ENCODE measurements at regions not wholly inside any gene's neighbourhood (a gene's known extent, or its start where the extent isn't known, plus 50 kb on each side); places are given as distances from the start of the nearest gene placed in this dataset.

- DNase-seq (ENCODE audit: low read depth) (no peak), FAIRE-seq (no peak)
- H3K27me3 ChIP-seq (ENCODE audit: control insufficient read depth, insufficient read depth, low read length): no peaks in the 10 kb centered on the region
- TF ChIP-seq CTCF (IDR thresholded peaks at IDR 0.05; ENCODE audit: insufficient read depth, low read length, severe bottlenecking): no peak
- H3K36me3 ChIP-seq (ENCODE audit: control insufficient read depth, insufficient read depth, low read length): no peaks in the 10 kb centered on the region
- no peak overlapping the region for H3K4me3 ChIP-seq (ENCODE audit: low read depth, low read length)
Measured at GRCh38 chr3:31357451-31357850, 175.3 kb upstream of the STT3B start.

GRCh38 chr3:31358473-31359070 lies 174.2 kb upstream of the STT3B start:
- TF ChIP-seq CTCF (IDR thresholded peaks at IDR 0.05; ENCODE audit: insufficient read depth, low read length, severe bottlenecking): no peak
- no peak for DNase-seq (ENCODE audit: low read depth)
- no peak overlapping the region for H3K4me3 ChIP-seq (ENCODE audit: low read depth, low read length)
- no peaks in the 10 kb centered on the region for H3K27me3 ChIP-seq (ENCODE audit: control insufficient read depth, insufficient read depth, low read length)
- no peak for FAIRE-seq
- H3K36me3 ChIP-seq (ENCODE audit: control insufficient read depth, insufficient read depth, low read length): no peaks in the 10 kb centered on the region

- Histone ChIP-seq H3K4me3 (ENCODE audit: low read depth, low read length) (no peak overlapping the region), H3K36me3 (ENCODE audit: control insufficient read depth, insufficient read depth, low read length) (no peaks in the 10 kb centered on the region), H3K27me3 (ENCODE audit: control insufficient read depth, insufficient read depth, low read length) (no peaks in the 10 kb centered on the region)
- DNase-seq (ENCODE audit: low read depth): no peak
- FAIRE-seq: peak; percentile 28
- no peak for TF ChIP-seq CTCF (IDR thresholded peaks at IDR 0.05; ENCODE audit: insufficient read depth, low read length, severe bottlenecking)
Measured at GRCh38 chr3:31361371-31362273, 171.1 kb upstream of the STT3B start.

GRCh38 chr3:31364188-31364587 lies 168.5 kb upstream of the STT3B start:
- no peak for FAIRE-seq
- no peak overlapping the region for H3K4me3 ChIP-seq (ENCODE audit: low read depth, low read length)
- no peaks in the 10 kb centered on the region for H3K36me3 ChIP-seq (ENCODE audit: control insufficient read depth, insufficient read depth, low read length)
- DNase-seq (ENCODE audit: low read depth): no peak
- no peaks in the 10 kb centered on the region for H3K27me3 ChIP-seq (ENCODE audit: control insufficient read depth, insufficient read depth, low read length)
- TF ChIP-seq CTCF (IDR thresholded peaks at IDR 0.05; ENCODE audit: insufficient read depth, low read length, severe bottlenecking): no peak

- Histone ChIP-seq H3K4me3 (ENCODE audit: low read depth, low read length) (no peak overlapping the region), H3K27me3 (ENCODE audit: control insufficient read depth, insufficient read depth, low read length) (no peaks in the 10 kb centered on the region), H3K36me3 (ENCODE audit: control insufficient read depth, insufficient read depth, low read length) (no peaks in the 10 kb centered on the region)
- FAIRE-seq: no peak
- peak; percentile 55 for DNase-seq (ENCODE audit: low read depth)
- no peak for TF ChIP-seq CTCF (IDR thresholded peaks at IDR 0.05; ENCODE audit: insufficient read depth, low read length, severe bottlenecking)
Measured at GRCh38 chr3:31364711-31365110, 168.0 kb upstream of the STT3B start.

Measured in bronchial epithelial cell (primary cell).